T-cell (primary cell): ENCODE measurements at regions not wholly inside any gene's neighbourhood (a gene's known extent, or its start where the extent isn't known, plus 50 kb on each side); places are given as distances from the start of the nearest gene placed in this dataset.

Experiments used
- ATAC-seq, 4 experiments: fragments of 200-7000 bp in 3 of 4; fragments of 150-1000 bp in 1 of 4; cut with Tn5 transposase; replicated peaks in 1 of 4; 1 replicate in 3 of 4; 2 replicates in 1 of 4; pipeline ENCODE4 v1.10.0; 2021; ENCODE audit warnings: moderate library complexity in 3 of 4, mild to moderate bottlenecking in 2 of 4, moderate number of reproducible peaks in 1 of 4
- CTCF ChIA-PET, 2 donors: fragments of 300-600 bp; sonication (Branson Sonifier 250); formaldehyde crosslinking; loops; one replicate each; lab custom pipeline; 2022; ENCODE audit warnings: antibody characterized with exemption in 2 of 2; lab: Charles Lee
- POLR2A ChIA-PET, 2 donors: fragments of 300-600 bp; sonication (Branson Sonifier 250); formaldehyde crosslinking; loops; one replicate each; lab custom pipeline; 2022; ENCODE audit warnings: antibody characterized with exemption in 2 of 2; lab: Charles Lee
- DNase-seq, 35 experiments: peaks; one replicate each; pipeline versions ENCODE4 v3.0.0 to v3.0.0-alpha.2; 2013 to 2023
- H3K27ac ChIP-seq: one replicate; pipeline ENCODE4 v1.5.1; 2013; ENCODE audit warnings: low read length
- H3K27me3 ChIP-seq, 2 experiments: replicated peaks in 1 of 2; 1 replicate in 1 of 2; 2 replicates in 1 of 2; pipeline versions ENCODE4 v1.6.1 to v1.7.0; 2013; ENCODE audit warnings: low read length in 1 of 2, mixed read lengths in 1 of 2; ENCODE audit not compliant: control insufficient read depth in 2 of 2, insufficient read depth in 2 of 2; ENCODE audit errors: extremely low read depth in 1 of 2
- H3K36me3 ChIP-seq, 2 donors: 1 replicate in 1 of 2; 2 replicates in 1 of 2; pipeline versions ENCODE4 v1.6.1 to v1.7.0; 2013; ENCODE audit warnings: low read length in 1 of 2; ENCODE audit not compliant: control insufficient read depth in 2 of 2, insufficient read depth in 1 of 2; ENCODE audit errors: extremely low read depth in 1 of 2
- H3K4me1 ChIP-seq, 2 experiments: 1 replicate in 1 of 2; 2 replicates in 1 of 2; pipeline versions ENCODE4 v1.6.1 to v1.7.0; 2013; ENCODE audit warnings: low read length in 2 of 2, mixed read lengths in 1 of 2; ENCODE audit not compliant: insufficient read depth in 2 of 2, control insufficient read depth in 1 of 2; ENCODE audit errors: extremely low read depth in 1 of 2
- H3K4me3 ChIP-seq, 2 donors: 1 replicate in 1 of 2; 2 replicates in 1 of 2; pipeline versions ENCODE4 v1.5.1 to v1.7.0; 2013; ENCODE audit warnings: mild to moderate bottlenecking in 2 of 2, low read length in 1 of 2, moderate library complexity in 1 of 2; ENCODE audit not compliant: control insufficient read depth in 1 of 2; ENCODE audit errors: extremely low read depth in 1 of 2
- H3K9me3 ChIP-seq: 2 replicates; pipeline ENCODE4 v1.7.0; 2013
- H3K27ac Mint-ChIP-seq, 2 donors: one replicate each; pipeline ENCODE4 v1.8.0; 2020 to 2021; ENCODE audit warnings: mild to moderate bottlenecking in 2 of 2, mixed read lengths in 2 of 2
- H3K27me3 Mint-ChIP-seq, 2 donors: one replicate each; pipeline ENCODE4 v1.8.0; 2021 to 2022; ENCODE audit warnings: mixed read lengths in 2 of 2
- H3K36me3 Mint-ChIP-seq: one replicate; pipeline ENCODE4 v1.8.0; 2021; ENCODE audit warnings: mixed read lengths
- H3K4me1 Mint-ChIP-seq, 3 donors: one replicate each; pipeline ENCODE4 v1.8.0; 2020 to 2022; ENCODE audit warnings: mixed read lengths in 3 of 3, mild to moderate bottlenecking in 1 of 3
- H3K4me3 Mint-ChIP-seq, 3 donors: one replicate each; pipeline ENCODE4 v1.8.0; 2020 to 2022; ENCODE audit warnings: mild to moderate bottlenecking in 3 of 3, mixed read lengths in 3 of 3, moderate library complexity in 3 of 3
- H3K9me3 Mint-ChIP-seq, 3 donors: one replicate each; pipeline ENCODE4 v1.8.0; 2020 to 2022; ENCODE audit warnings: mixed read lengths in 3 of 3
- WGBS: methylation state at CpG from one replicate; pipeline ENCODE4 v1.1.5; 2013; ENCODE audit warnings: missing lambda C conversion rate; ENCODE audit not compliant: insufficient coverage; 5-methylcytosine and 5-hydroxymethylcytosine counted together

DNA sequence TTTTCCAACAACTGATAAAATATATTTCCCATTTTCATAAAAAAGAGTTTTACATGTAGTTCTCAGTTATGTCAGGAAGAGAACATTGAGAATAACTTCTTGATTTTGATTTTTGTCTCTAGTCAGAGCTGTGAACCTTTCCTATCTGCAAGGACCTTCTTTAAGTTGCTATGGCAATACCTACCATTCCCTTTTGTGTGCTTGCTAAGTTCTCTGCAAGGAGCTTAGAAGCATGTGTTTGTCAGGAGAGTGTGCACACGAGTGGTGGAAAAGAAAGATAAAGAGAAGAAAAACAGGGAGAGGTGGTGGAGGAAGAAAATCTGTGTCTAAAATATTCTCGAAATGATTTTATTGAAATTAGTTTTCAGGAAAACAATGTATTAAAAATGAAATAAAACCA lies 140.3 kb upstream of the SLC8A1 start:
- Mint-ChIP-seq H3K36me3 (no peaks in the 10 kb centered on the region), H3K9me3 (peaks cover 0 to 2% (median 0%) of the 10 kb centered on the region in 3 donors), H3K4me1 (no peaks in the 10 kb centered on the region), H3K27ac (no peak overlapping the region), H3K4me3 (no peak overlapping the region), H3K27me3 (no peaks in the 10 kb centered on the region)
- H3K4me3 ChIP-seq: no peak overlapping the region
- DNase-seq: no peak
- no peaks in the 10 kb centered on the region for H3K9me3 ChIP-seq
- no peaks in the 10 kb centered on the region for H3K36me3 ChIP-seq
- ChIA-PET POLR2A (no interaction called here), CTCF (no interaction called here)
- ATAC-seq: no peak
- WGBS: 70% methylated on average over 1 of the region's 2 CpGs
- no peak overlapping the region for H3K27ac ChIP-seq
- no peaks in the 10 kb centered on the region for H3K4me1 ChIP-seq
- no peaks in the 10 kb centered on the region for H3K27me3 ChIP-seq

GRCh38 chr2:40606862-40607261 lies 155.0 kb upstream of the SLC8A1 start:
- Histone ChIP-seq H3K9me3 (no peaks in the 10 kb centered on the region), H3K4me1 (no peaks in the 10 kb centered on the region), H3K4me3 (no peak overlapping the region), H3K27ac (no peak overlapping the region), H3K36me3 (no peaks in the 10 kb centered on the region), H3K27me3 (no peaks in the 10 kb centered on the region)
- ATAC-seq (no peak), DNase-seq (no peak)
- ChIA-PET CTCF (no interaction called here), POLR2A (no interaction called here)
- Mint-ChIP-seq H3K4me1 (no peaks in the 10 kb centered on the region), H3K4me3 (no peak overlapping the region), H3K27me3 (no peaks in the 10 kb centered on the region), H3K36me3 (no peaks in the 10 kb centered on the region), H3K9me3 (peaks cover 0 to 14% (median 11%) of the 10 kb centered on the region in 3 donors), H3K27ac (no peak overlapping the region)
- WGBS: 75% methylated on average over 2 of the region's 4 CpGs

DNA sequence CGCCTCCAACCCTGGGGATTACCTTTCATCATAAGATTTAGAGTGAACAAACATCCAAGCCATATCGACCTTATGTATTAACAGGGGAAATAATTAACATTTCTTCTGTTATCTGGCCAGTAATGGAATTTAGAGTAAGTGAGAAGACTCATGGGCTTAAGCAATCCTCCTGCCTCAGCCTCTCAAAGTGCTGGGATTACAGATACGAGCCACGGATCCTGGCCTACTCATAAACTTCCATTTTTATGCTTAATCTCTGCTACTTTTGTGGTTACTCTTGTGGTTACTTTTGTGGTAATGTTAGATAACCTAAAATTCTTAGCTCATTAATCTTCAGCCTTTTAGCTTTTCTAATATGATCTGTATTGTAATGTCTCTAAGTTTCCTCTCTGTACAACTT lies 159.3 kb upstream of the SLC8A1 start:
- H3K9me3 ChIP-seq: no peaks in the 10 kb centered on the region
- peaks cover 3 to 11% (median 7%) of the 10 kb centered on the region in 3 donors for H3K9me3 Mint-ChIP-seq
- no peak overlapping the region for H3K4me3 ChIP-seq
- H3K27ac Mint-ChIP-seq: no peak overlapping the region
- no CpG with 5 or more reads among the region's 4 CpGs for WGBS
- ChIA-PET CTCF (no interaction called here), POLR2A (no interaction called here)
- H3K36me3 ChIP-seq: no peaks in the 10 kb centered on the region
- H3K27me3 Mint-ChIP-seq: no peaks in the 10 kb centered on the region
- no peaks in the 10 kb centered on the region for H3K4me1 ChIP-seq
- H3K27ac ChIP-seq: no peak overlapping the region
- H3K4me1 Mint-ChIP-seq: no peaks in the 10 kb centered on the region
- H3K27me3 ChIP-seq: no peaks in the 10 kb centered on the region
- no peak overlapping the region for H3K4me3 Mint-ChIP-seq
- ATAC-seq (no peak), DNase-seq (no peak)
- H3K36me3 Mint-ChIP-seq: no peaks in the 10 kb centered on the region

GRCh38 chr2:40625849-40626248 lies 174.0 kb upstream of the SLC8A1 start:
- WGBS: no CpG with 5 or more reads among the region's 3 CpGs
- H3K4me3 Mint-ChIP-seq: no peak overlapping the region
- H3K4me1 Mint-ChIP-seq: no peaks in the 10 kb centered on the region
- DNase-seq (no peak), ATAC-seq (no peak)
- ChIA-PET POLR2A (no interaction called here), CTCF (no interaction called here)
- Histone ChIP-seq H3K4me3 (no peak overlapping the region), H3K9me3 (no peaks in the 10 kb centered on the region), H3K36me3 (no peaks in the 10 kb centered on the region), H3K27me3 (no peaks in the 10 kb centered on the region), H3K4me1 (no peaks in the 10 kb centered on the region), H3K27ac (no peak overlapping the region)
- no peak overlapping the region for H3K27ac Mint-ChIP-seq
- H3K27me3 Mint-ChIP-seq: no peaks in the 10 kb centered on the region
- no peaks in the 10 kb centered on the region for H3K9me3 Mint-ChIP-seq
- no peaks in the 10 kb centered on the region for H3K36me3 Mint-ChIP-seq

- no peaks in the 10 kb centered on the region for H3K36me3 Mint-ChIP-seq
- Histone ChIP-seq H3K9me3 (no peaks in the 10 kb centered on the region), H3K4me3 (no peak overlapping the region), H3K27ac (no peak overlapping the region), H3K36me3 (no peaks in the 10 kb centered on the region), H3K4me1 (no peaks in the 10 kb centered on the region), H3K27me3 (no peaks in the 10 kb centered on the region)
- DNase-seq: no peak
- no peak for ATAC-seq
- POLR2A ChIA-PET: no interaction called here
- WGBS: no CpG with 5 or more reads among the region's 3 CpGs
- H3K27ac Mint-ChIP-seq: no peak overlapping the region
- no peaks in the 10 kb centered on the region for H3K4me1 Mint-ChIP-seq
- CTCF ChIA-PET: no interaction called here
- H3K9me3 Mint-ChIP-seq: no peaks in the 10 kb centered on the region
- H3K4me3 Mint-ChIP-seq: no peak overlapping the region
- H3K27me3 Mint-ChIP-seq: no peaks in the 10 kb centered on the region
Measured at GRCh38 chr2:40628556-40628955, 176.7 kb upstream of the SLC8A1 start.

DNA sequence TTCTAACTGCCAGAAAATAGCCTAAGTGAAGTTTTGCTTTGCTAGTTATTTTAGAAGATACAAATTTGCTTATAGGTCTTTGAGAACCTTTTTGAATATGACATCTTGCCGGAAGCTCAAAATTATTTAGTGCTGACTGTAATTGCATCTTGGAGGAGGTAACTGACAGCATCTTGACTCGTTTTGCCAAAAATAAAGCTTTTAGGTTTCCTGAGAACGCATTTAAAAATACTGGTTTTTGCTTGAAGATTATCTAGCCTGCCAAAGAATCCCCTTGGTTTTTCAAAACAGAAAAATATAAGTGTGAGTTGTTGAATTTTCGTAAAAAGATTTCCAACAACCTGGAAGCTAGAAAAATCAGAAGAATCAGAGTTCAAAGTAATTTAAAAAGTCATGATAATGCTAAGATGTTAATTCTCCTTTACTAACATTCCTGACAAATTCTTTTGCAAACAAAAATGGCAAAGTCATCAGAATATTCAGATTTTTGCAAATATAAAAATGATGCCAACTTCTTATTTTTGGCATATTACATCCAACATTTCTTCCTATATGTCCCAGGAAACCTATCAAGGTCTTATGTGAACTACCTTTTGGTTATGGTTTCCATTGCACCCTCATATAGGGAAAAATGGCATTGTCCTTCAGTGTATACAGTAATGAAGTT lies 178.0 kb upstream of the SLC8A1 start:
- Mint-ChIP-seq H3K4me1 (no peaks in the 10 kb centered on the region), H3K36me3 (no peaks in the 10 kb centered on the region), H3K4me3 (no peak overlapping the region), H3K27me3 (no peaks in the 10 kb centered on the region), H3K9me3 (peaks cover 0 to 3% (median 0%) of the 10 kb centered on the region in 3 donors), H3K27ac (no peak overlapping the region)
- Histone ChIP-seq H3K9me3 (no peaks in the 10 kb centered on the region), H3K27ac (no peak overlapping the region), H3K4me3 (no peak overlapping the region), H3K36me3 (no peaks in the 10 kb centered on the region), H3K4me1 (no peaks in the 10 kb centered on the region), H3K27me3 (no peaks in the 10 kb centered on the region)
- CTCF ChIA-PET: no interaction called here
- WGBS: 50% methylated on average over 2 of the region's 4 CpGs
- POLR2A ChIA-PET: no interaction called here
- ATAC-seq (no peak), DNase-seq (no peak)

- POLR2A ChIA-PET: no interaction called here
- H3K4me3 Mint-ChIP-seq: no peak overlapping the region
- 60% methylated on average over 1 of the region's 4 CpGs for WGBS
- no peaks in the 10 kb centered on the region for H3K27me3 Mint-ChIP-seq
- no peak overlapping the region for H3K27ac ChIP-seq
- DNase-seq (no peak), ATAC-seq (no peak)
- no peaks in the 10 kb centered on the region for H3K4me1 ChIP-seq
- no peaks in the 10 kb centered on the region for H3K36me3 ChIP-seq
- H3K9me3 ChIP-seq: no peaks in the 10 kb centered on the region
- H3K27ac Mint-ChIP-seq: no peak overlapping the region
- H3K36me3 Mint-ChIP-seq: no peaks in the 10 kb centered on the region
- CTCF ChIA-PET: no interaction called here
- no peaks in the 10 kb centered on the region for H3K4me1 Mint-ChIP-seq
- H3K27me3 ChIP-seq: no peaks in the 10 kb centered on the region
- H3K4me3 ChIP-seq: no peak overlapping the region
- H3K9me3 Mint-ChIP-seq: peaks cover 3 to 8% (median 5%) of the 10 kb centered on the region in 3 donors
Measured at GRCh38 chr2:40639320-40639719, 187.4 kb upstream of the SLC8A1 start.
